Breast epithelium (tissue), 4 donors: ENCODE measurements at regions not wholly inside any gene's neighbourhood (a gene's known extent, or its start where the extent isn't known, plus 50 kb on each side); places are given as distances from the start of the nearest gene placed in this dataset.
A peak's percentile ranks its signal among the peaks of the same experiment; 100 is the strongest.

Source experiments
- DNase-seq, 2 donors: peaks; one replicate each; pipeline ENCODE4 v3.0.0-alpha.2; 2019; ENCODE audit warnings: low spot score in 2 of 2
- H3K27ac ChIP-seq, 2 donors: fragments of 200-600 bp; sonication (generic) in 1 of 2; one replicate each; pipeline ENCODE4 v1.5.1; 2016 to 2019; ENCODE audit warnings: mild to moderate bottlenecking in 1 of 2
- H3K27me3 ChIP-seq, 2 donors: fragments of 200-600 bp; sonication (generic) in 1 of 2; one replicate each; pipeline versions ENCODE4 v1.5.1 to v1.6.0; 2017 to 2019; ENCODE audit warnings: control low read depth in 1 of 2, mild to moderate bottlenecking in 1 of 2
- H3K36me3 ChIP-seq: fragments of 200-600 bp; one replicate; pipeline ENCODE4 v1.5.1; 2019
- H3K4me1 ChIP-seq, 2 donors: fragments of 200-600 bp; sonication (generic); one replicate each; pipeline ENCODE4 v1.5.1; 2016 to 2019; ENCODE audit warnings: control low read depth in 1 of 2
- H3K4me3 ChIP-seq, 3 donors: fragments of 200-600 bp; sonication (generic); 1 replicate in 2 of 3; 2 replicates in 1 of 3; pipeline ENCODE4 v1.5.1; 2016 to 2019; ENCODE audit warnings: mild to moderate bottlenecking in 3 of 3, moderate library complexity in 2 of 3
- H3K9me3 ChIP-seq, 2 donors: fragments of 200-600 bp; sonication (generic) in 1 of 2; one replicate each; pipeline ENCODE4 v1.5.1; 2016 to 2019; ENCODE audit warnings: control low read depth in 1 of 2
- CTCF ChIP-seq, 3 donors: fragments of 450-650 bp; IDR thresholded peaks; one replicate each; pipeline ENCODE4 v1.5.1; 2016 to 2017; ENCODE audit warnings: antibody characterized with exemption in 3 of 3, mild to moderate bottlenecking in 3 of 3, moderate library complexity in 3 of 3
- POLR2A ChIP-seq: fragments of 450-650 bp; IDR thresholded peaks from one replicate; pipeline ENCODE4 v1.6.1; 2016; ENCODE audit warnings: antibody characterized with exemption, mild to moderate bottlenecking, moderate library complexity
- POLR2AphosphoS5 ChIP-seq, 3 donors: sonication (generic); formaldehyde crosslinking; IDR thresholded peaks; one replicate each; pipeline ENCODE4 v1.6.1; 2017; ENCODE audit warnings: antibody characterized with exemption in 3 of 3
- intact Hi-C: fragments of 100-400 bp; cut with DNase I; formaldehyde crosslinking; loops from one replicate; pipeline ENCODE4 v1.15.1; 2023; ENCODE audit warnings: low total_unique reads

- DNase-seq = peak in 1 of 2 donors; percentile 17
- Histone ChIP-seq H3K27ac (no peak overlapping the region), H3K4me3 (no peak overlapping the region), H3K27me3 (no peaks in the 10 kb centered on the region), H3K36me3 (no peaks in the 10 kb centered on the region), H3K4me1 (no peaks in the 10 kb centered on the region), H3K9me3 (no peaks in the 10 kb centered on the region)
- no peak for TF ChIP-seq CTCF (IDR thresholded peaks at IDR 0.05)
- no peak for TF ChIP-seq POLR2A
- TF ChIP-seq POLR2AphosphoS5 (IDR thresholded peaks at IDR 0.05) = no peak
- intact Hi-C loops = no loop called here
These were observed 318.1 kb upstream of the HS6ST1 start for GRCh38 chr2:128636802-128637147.

GRCh38 chr2:128637481-128638155 lies 318.9 kb upstream of the HS6ST1 start:
- TF ChIP-seq POLR2A (no peak), POLR2AphosphoS5 (IDR thresholded peaks at IDR 0.05) (no peak), CTCF (IDR thresholded peaks at IDR 0.05) (no peak)
- intact Hi-C loops = no loop called here
- no peaks in the 10 kb centered on the region for H3K9me3 ChIP-seq
- DNase-seq = peak in 1 of 2 donors; percentile 6
- H3K36me3 ChIP-seq = no peaks in the 10 kb centered on the region
- no peak overlapping the region for H3K4me3 ChIP-seq
- no peaks in the 10 kb centered on the region for H3K27me3 ChIP-seq
- H3K27ac ChIP-seq = no peak overlapping the region
- no peaks in the 10 kb centered on the region for H3K4me1 ChIP-seq

- H3K4me3 ChIP-seq = no peak overlapping the region
- H3K36me3 ChIP-seq = no peaks in the 10 kb centered on the region
- peak in 1 of 2 donors; percentile 33 for DNase-seq
- H3K27ac ChIP-seq = peak overlapping the region in 1 of 2 donors; percentile 13
- no peaks in the 10 kb centered on the region for H3K27me3 ChIP-seq
- no peaks in the 10 kb centered on the region for H3K9me3 ChIP-seq
- intact Hi-C loops = no loop called here
- no peaks in the 10 kb centered on the region for H3K4me1 ChIP-seq
- TF ChIP-seq POLR2A (no peak), POLR2AphosphoS5 (IDR thresholded peaks at IDR 0.05) (no peak)
These were observed 319.9 kb upstream of the HS6ST1 start for GRCh38 chr2:128638341-128639119.

GRCh38 chr2:128639120-128639477 lies 320.4 kb upstream of the HS6ST1 start:
- intact Hi-C loops = no loop called here
- no peaks in the 10 kb centered on the region for H3K9me3 ChIP-seq
- H3K27ac ChIP-seq = peak overlapping the region in 1 of 2 donors; percentile 13
- no peaks in the 10 kb centered on the region for H3K4me1 ChIP-seq
- no peaks in the 10 kb centered on the region for H3K27me3 ChIP-seq
- no peak overlapping the region for H3K4me3 ChIP-seq
- TF ChIP-seq POLR2A (no peak), POLR2AphosphoS5 (IDR thresholded peaks at IDR 0.05) (no peak), CTCF (IDR thresholded peaks at IDR 0.05) (no peak)
- no peaks in the 10 kb centered on the region for H3K36me3 ChIP-seq
- DNase-seq = peak in 1 of 2 donors; percentile 2

- intact Hi-C loops = no loop called here
- TF ChIP-seq POLR2AphosphoS5 (IDR thresholded peaks at IDR 0.05) (no peak), POLR2A (no peak), CTCF (IDR thresholded peaks at IDR 0.05) (no peak)
- DNase-seq = peak in 1 of 2 donors; percentile 28
- no peaks in the 10 kb centered on the region for H3K4me1 ChIP-seq
- H3K27ac ChIP-seq = peak overlapping the region in 1 of 2 donors; percentile 3
- H3K4me3 ChIP-seq = no peak overlapping the region
- H3K36me3 ChIP-seq = no peaks in the 10 kb centered on the region
- no peaks in the 10 kb centered on the region for H3K9me3 ChIP-seq
- no peaks in the 10 kb centered on the region for H3K27me3 ChIP-seq
These were observed 321.0 kb upstream of the HS6ST1 start for GRCh38 chr2:128639693-128640092.
